Panc1 (cell line): ENCODE measurements at regions not wholly inside any gene's neighbourhood (a gene's known extent, or its start where the extent isn't known, plus 50 kb on each side); places are given as distances from the start of the nearest gene placed in this dataset.

Experiments
- CTCF ChIP-seq: fragments of 450-650 bp; IDR thresholded peaks from 2 replicates; pipeline ENCODE4 v1.5.1; 2017; ENCODE audit warnings: mild to moderate bottlenecking
- SIN3A ChIP-seq: IDR thresholded peaks from 2 replicates; pipeline ENCODE4 v1.6.1; 2012; ENCODE audit warnings: low read depth, mild to moderate bottlenecking, low read length, moderate library complexity, borderline replicate concordance; ENCODE audit not compliant: insufficient read depth

- TF ChIP-seq SIN3A (no peak), CTCF (no peak)
These were observed 66.1 kb downstream of the TANC2 start for GRCh38 chr17:63032142-63032541.
